KG1 (cell line): ENCODE measurements at regions not wholly inside any gene's neighbourhood (a gene's known extent, or its start where the extent isn't known, plus 50 kb on each side); places are given as distances from the start of the nearest gene placed in this dataset.

Experiments
- DNase-seq: peaks from one replicate; lab custom pipeline; 2025; lab: John Stamatoyannopoulos, UW

DNA sequence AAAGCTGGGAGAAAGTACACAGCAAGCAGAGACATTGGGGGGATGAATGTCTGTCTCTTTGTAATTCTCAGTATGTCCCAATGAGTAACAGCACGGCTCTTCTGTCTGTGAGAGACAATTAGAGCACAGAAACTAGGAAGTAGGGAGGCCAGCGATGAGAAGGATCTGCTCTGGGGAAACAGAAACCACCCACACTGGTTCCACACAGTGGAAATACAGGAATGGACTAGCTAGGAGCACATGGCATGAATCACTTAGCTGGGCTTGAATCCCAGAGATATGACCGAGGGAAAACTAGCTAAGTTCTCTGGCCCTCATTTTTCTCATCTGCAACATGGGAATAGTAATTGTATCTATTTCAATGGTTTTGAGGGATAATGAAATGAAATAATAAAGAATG is 895.9 kb downstream of the TLE4 start:
- DNase-seq = no peak

- DNase-seq = no peak
Measured at GRCh38 chr9:80465556-80465955, 893.8 kb downstream of the TLE4 start.

GRCh38 chr9:80449513-80449912 is 877.7 kb downstream of the TLE4 start:
- DNase-seq = no peak

DNA sequence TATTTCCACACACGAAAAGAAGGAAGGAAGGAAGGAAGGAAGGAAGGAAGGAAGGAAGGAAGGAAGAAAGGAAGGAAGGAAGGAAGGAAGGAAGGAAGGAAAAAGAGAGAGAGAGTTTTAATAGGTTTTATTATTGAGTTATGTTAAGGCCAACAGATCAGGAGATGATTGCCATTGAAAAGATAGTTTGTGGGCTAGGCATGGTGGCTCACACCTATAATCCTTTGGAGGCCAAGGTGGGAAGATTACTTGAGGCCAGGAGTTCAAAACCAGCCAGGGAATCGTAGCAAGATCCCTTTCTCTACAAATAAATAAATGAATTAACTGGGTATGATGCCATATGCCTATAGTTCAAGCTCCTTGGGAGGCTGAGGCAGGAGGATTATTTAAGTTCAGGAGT is 877.2 kb downstream of the TLE4 start:
- no peak for DNase-seq

DNA sequence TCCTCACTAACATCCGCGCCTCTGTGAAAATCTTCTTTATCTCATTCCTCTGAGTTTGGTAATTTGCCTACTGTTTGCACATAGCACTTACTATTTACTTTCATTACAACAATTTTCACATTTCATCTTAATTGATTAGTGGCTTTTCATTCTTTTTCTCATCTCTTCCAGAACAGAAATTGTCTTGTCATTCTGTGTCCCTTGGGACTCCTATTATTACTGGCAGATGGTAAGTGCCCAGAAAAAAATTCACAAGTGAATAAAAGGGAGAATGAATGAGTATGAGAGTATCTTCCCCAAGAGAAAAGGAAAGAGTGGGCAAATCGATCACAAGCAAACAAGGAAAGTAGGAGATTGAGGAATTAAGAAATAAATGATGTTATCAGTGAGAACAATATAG is 876.1 kb downstream of the TLE4 start:
- DNase-seq = no peak

DNA sequence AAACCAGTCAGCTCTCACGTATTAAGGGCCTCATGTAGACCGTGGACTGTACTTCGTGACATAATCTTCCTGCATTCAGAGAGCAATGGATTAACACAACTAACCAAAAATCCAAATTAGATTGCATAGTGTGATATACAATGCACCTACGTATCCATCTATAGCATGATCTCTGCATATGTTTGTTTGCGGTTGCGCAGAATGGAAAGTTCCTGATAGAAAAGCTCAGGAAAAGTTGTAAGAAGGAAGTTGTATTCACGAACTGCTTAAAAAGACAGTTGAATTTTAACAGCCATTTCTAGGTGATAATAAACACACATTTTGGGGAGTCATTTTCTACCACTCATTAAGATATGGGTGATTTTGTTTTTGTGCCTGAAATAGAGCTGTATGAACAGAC is 869.0 kb downstream of the TLE4 start:
- DNase-seq = no peak

- no peak for DNase-seq
Measured at GRCh38 chr9:80437825-80438224, 866.1 kb downstream of the TLE4 start.

GRCh38 chr9:80437091-80437640 is 865.4 kb downstream of the TLE4 start:
- no peak for DNase-seq

DNA sequence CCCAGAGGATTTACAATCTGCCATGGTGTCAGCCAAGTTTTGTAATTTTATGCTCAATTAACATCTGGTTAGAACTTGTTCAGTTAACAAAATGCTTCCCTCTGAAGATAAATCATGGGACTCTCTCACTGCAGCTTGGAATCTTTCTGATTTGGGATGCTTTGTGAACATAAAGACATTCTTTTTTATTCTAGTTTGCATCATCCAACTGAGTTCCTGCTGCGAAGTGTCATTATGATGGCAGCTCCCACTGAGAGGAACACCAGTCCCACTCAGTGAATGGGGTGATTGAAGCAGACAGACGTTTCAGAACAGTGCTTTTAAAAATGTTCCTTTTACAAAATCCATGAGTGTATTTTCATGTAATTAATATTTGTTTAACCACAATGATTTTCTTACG is 863.8 kb downstream of the TLE4 start:
- no peak for DNase-seq

GRCh38 chr9:80426992-80427391 is 855.2 kb downstream of the TLE4 start:
- DNase-seq = no peak

DNA sequence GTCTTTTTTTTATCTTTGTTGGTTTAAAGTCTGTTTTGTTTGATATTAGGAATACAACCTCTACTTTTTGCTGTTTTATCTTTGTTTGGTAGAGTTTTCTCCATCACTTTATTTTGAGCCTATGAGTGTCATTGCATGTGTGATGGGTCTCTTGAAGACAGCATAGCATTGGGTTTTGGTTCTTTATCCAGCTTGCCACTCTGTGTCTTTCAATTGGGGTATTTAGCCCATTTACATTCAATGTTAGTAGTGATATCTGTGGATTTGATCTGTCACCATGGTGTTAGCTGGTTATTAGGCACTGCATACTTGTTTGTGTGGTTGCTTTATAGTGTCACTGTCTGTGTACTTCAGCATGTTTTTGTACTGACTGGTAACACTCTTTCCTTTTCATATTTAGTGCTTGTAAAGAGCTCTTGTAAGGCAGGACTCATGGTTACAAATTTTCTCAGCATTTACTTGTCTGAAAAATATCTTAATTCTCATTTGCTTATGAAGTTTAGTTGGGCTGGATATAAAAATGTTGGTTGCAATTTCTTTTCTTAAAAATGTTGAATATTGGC is 845.5 kb downstream of the TLE4 start:
- no peak for DNase-seq

- DNase-seq = no peak
Measured at GRCh38 chr9:80410106-80410505, 838.3 kb downstream of the TLE4 start.

DNA sequence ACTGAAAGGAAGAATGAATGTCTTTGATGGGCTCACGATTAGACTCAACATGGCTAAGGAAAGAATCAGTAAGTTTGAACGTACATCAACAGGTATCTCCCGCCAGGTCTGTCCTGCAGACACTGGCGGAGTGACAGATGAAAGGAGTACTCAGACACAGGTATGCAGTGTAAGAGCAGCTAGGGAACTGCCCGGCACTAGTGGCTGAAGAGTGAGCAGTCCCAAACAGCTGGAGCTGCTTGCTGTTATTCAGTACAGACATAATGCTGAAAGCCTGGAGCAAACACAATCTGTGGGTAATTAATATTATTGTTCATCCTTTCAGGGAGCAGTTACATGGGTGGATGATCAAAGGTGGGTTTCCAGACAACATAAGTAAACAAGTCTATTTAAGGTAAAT is 835.5 kb downstream of the TLE4 start:
- no peak for DNase-seq

DNA sequence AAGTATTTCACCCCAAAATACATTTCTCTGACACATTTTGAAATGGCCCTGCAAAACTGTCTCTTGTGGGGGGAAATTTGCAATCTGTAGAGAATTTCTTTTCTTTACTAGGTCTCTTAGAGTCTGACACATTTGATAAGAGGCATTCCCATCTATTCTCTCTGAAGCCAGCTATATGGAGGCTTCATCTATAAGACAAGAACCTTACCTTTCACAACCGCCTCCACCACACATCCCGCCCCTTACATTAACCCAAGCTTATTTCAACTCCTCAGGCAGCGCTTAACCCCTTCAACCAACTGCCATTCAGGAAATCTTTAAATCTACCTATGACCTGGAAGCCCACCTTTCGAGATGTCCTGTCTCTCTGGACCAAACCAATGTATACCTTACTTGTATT is 829.5 kb downstream of the TLE4 start:
- no peak for DNase-seq

DNA sequence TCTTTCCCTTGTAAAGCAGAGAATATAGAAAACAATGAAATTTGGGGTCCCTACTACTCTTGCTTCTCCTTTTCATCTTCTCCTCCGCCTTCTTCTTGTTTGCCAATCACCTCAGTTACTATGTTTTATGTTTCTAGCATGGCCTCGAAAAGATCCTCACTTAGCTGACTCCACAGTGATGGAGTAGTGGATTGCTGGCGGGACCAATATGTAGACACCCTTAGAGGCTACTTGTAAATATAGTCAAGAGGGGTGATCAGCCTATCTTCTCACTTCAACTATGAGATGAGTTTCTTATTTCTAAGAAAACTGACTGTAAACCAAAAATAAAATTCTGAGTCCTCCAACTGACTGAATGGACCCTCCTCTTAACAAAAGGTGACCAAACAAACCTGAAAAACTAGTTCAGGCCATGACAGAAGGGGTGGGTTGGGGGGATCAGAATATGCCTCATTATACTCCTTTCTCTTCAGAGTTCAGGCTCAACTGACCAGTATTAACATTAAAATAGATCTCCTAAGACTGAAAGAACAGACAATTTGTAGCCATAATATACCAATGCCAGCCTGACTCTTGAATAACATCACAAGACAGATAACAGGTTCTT is 829.0 kb downstream of the TLE4 start:
- DNase-seq = no peak

DNA sequence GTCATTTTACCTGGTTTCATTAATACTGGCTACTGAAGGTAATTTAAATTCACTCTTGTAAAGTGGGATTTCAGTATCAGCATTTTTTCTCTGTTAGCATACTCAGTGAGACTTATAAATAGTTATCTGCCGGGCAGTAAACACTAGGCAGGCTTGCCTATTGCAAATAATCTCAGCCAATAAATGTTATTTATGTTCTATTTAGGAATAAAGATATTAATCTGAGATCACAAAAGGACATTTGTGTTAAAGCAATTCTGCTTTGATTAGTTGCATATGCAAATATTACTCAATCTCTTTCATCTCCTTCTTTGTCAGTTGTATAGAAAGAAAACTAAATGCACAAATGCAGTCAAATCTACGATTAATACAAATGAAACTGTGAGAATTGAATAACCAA is 827.8 kb downstream of the TLE4 start:
- no peak for DNase-seq

DNA sequence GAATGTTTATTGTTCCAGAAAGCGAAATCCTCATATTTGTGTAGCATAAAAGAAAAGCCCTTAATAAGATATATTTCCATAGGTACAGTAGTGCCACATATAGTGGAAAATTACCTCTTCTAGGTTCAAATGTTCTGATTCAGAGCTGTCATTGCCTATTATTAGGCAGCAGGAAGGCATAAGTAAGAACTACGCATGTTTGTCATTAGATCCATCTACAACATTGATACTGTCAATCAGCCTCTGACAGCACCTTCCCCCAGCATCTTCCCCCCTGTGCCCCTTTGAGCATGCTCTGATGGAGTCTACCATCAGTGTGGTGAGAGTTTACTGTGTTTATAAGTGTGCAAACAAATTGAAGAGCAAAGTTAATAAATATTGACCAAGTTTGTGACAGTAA is 816.1 kb downstream of the TLE4 start:
- no peak for DNase-seq

DNA sequence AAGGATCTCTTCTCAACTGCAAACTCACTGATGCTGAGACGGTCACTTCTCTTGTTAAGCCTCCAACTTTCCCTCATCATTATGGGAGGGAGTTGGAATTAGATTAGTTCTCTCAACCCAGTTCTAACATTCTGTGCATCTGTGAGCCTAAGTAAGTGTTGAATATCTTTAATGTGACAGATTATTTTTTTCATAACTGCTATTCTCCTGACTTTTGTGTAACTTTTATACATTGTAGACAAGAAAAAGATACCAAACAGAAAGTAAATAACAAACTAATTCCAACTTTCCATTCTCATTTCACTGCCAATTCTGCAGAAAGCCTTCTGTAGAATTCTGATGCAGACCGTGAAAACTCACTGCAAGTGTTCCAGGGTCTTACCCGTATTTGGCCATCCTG is 813.5 kb downstream of the TLE4 start:
- DNase-seq = no peak

DNA sequence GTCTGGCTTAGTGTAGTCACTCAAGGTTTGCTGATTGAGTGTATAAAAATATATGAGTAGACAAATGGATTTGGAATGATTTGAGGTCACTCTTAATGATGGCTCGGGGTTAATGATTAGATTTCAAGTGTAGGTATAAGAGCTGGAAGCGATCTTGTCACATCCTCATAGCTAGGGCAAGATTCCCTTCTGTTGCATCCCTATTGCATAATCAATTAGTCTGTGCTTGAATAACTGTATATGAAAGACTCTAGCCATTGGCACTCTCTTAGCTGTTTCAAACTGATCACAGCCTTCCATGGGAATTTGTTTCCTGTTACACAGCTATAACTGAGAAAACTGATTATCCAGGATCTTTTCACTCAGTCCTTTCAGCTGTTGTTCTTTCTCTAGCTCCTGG is 811.6 kb downstream of the TLE4 start:
- DNase-seq = no peak

DNA sequence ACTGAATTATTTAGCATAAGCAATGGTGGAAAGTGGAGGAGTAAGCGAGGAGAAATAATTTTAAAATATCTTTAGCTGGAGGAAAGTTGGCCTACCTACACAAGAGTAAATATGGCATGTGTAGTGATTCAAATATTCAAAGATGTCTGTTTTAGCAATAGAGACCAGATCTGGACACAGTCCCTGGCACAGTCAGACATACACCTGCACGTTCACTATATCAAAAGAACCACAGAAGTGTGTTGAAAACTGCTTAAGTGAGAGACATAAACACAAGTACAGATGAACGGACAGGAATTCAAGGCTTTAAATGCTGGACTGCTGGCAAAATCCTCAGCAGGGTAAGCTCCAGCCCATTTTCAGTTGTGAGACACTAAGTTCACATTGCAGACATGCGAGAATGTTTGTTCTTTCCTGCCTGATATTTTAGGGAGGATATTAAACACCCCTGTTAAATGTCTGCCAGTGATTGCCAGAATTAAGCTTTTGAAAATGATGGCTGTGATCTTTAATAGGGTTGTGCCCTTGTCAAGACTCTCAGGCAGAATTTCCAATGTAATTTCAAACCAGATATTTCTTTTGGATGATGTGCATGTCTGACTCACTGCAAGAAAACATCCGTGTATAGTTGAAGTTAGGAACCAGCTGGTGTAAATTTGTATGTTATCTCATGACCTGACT is 810.6 kb downstream of the TLE4 start:
- DNase-seq = no peak

DNA sequence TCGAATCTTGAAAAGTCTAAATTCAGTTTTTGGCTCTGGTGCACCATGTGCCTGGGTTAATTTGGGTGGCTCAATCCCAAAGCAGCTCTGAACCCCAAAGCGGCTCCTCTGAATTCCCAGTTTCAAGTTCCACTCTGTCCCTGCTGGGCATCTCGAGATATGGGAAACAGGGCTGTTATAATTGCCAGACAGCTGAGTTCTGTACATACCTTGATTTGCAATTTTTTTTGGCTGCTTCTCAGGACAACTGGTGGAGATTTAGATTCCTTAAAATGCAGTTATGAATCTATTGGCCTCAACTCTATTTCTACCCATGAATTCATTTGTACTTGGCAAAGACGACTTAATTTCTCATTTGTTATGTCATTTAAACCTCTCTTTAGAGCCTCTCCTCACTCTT is 808.5 kb downstream of the TLE4 start:
- no peak for DNase-seq

DNA sequence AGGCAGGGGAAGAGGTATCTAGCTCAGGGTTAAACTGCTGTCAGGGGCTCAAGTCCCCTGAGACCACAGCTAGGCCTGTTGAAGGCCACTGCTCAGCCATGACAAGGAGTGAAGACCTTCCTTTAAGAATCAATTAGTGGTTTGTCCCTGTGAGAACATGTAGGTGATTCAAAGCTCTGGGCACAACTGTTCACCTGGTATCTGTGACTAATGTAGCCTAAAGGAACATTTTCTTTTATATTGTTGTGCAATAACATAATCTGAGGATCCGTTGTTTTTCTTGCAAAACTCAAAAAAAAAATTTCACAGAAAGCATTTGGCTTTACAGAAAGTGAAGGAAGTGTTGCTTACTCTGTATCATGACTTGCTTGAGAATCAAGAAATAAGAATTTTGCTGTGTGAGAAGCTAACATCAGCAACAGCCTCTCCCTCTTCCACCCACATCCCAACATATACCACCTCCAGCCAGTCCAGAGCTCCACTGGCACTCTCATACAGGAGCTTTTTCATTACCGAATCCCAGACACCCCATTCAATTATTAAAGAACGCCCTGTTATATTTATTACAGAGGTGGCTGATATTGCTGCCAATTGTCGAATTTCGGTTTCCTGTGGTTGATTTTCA is 807.0 kb downstream of the TLE4 start:
- DNase-seq = no peak

DNA sequence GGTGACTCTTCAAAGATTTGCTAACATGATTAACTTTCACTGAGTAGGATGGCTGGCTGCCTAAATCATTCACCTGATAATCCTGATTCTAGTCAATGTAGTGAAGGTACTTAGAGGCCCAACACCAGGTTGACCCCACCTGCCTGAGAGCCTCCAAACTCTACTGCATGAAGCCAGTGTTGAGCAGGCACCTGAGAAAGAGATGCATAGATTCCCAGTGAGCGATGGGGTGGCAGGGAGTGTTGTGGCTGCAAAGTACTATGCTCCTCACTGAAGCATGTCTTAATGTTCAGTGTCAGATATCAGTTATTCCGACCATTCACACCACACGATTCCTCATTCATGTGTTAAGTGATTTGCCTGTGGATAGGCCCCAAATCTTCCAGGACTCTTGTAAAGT is 804.4 kb downstream of the TLE4 start:
- DNase-seq = no peak
